SH-SY5Y (cell line): ENCODE measurements at regions not wholly inside any gene's neighbourhood (a gene's known extent, or its start where the extent isn't known, plus 50 kb on each side); places are given as distances from the start of the nearest gene placed in this dataset.

ENCODE experiments used
- GATA2 ChIP-seq: IDR thresholded peaks from 2 replicates; pipeline ENCODE4 v1.6.1; 2011; ENCODE audit warnings: mild to moderate bottlenecking, low read depth, low read length
- GATA3 ChIP-seq: IDR thresholded peaks from 2 replicates; pipeline ENCODE4 v1.6.1; 2011; ENCODE audit warnings: low read depth, mild to moderate bottlenecking, low read length, moderate library complexity

DNA sequence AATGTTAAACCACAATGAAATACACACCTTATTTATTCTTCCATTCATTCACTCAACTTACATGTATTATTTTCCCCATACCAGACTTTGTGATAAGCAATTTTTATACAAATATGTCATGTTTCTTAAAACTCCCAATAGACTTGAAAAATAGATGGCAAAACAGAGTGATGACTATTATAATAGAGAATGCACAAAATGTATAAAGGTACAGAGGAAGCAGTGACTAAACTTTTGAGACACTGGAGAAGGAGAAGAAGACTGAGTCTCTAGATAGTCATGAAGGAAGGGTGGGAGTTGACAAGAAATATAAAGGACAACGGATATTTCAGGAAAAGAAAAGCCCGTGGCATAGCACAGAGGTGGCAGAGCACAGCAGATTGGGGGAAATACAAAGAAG, 198.1 kb upstream of the SLC39A10 start:
- TF ChIP-seq GATA2 (no peak), GATA3 (no peak)
